CD4-positive, alpha-beta T cell treated with Interleukin-15 for 1 hour (primary cell): ENCODE measurements at regions not wholly inside any gene's neighbourhood (a gene's known extent, or its start where the extent isn't known, plus 50 kb on each side); places are given as distances from the start of the nearest gene placed in this dataset.

ENCODE experiments used
- DNase-seq: peaks from one replicate; pipeline ENCODE4 v3.0.0-alpha.2; 2020

DNA sequence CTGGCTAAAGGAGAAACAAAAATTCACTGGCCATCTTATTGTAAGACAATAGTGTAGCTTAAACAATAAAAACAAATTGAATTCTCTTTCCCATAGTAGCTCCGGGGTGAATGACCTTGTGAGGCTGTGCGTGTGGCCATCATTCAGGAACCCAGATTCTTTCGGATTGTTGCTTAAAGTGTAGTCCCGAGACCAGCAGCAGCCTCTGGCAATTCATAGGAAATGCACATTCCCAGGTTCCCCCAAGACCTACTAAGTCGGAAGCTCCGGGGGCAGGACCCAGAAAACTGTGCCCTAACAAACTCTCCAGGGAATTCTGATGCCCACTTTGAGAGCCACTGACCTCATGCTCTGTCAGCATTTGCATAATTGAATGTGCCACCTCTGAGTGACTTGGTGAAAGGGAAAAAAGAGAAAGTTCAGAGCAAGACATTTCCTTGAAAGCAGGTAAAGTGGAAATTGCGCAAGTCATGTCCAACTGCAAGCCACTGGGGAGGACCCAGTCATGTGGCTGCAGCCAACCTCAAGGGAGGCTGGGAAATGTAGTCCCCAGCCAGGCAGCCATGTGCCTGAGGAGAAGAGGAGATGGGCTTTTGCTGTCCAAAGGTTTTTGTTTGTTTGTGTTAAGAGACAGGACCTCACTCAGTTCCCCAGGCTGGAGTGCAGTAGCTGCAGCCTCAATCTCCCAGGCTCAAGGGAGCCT, 50.7 kb upstream of the PNMA8B start:
- peak; percentile 28 for DNase-seq

DNA sequence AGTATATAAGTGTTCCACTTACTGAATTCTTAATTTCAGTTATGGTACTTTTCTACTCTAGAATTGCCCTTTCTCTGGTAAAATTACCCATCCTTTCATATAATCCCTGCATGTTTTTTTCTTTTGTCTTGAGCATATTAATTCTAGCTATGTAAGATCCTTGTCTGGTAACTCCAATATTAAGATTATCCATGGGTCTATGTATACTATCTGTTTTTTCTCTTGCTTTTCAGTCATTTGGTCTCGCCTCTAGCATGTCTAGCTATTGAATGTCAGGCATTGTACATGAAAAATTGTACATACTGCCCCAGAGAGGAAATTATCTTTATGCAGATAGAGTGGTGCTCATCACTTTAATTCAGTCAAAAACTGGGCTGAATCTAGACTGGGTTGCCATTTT, 50.4 kb upstream of the CALM3 start:
- DNase-seq = no peak

DNA sequence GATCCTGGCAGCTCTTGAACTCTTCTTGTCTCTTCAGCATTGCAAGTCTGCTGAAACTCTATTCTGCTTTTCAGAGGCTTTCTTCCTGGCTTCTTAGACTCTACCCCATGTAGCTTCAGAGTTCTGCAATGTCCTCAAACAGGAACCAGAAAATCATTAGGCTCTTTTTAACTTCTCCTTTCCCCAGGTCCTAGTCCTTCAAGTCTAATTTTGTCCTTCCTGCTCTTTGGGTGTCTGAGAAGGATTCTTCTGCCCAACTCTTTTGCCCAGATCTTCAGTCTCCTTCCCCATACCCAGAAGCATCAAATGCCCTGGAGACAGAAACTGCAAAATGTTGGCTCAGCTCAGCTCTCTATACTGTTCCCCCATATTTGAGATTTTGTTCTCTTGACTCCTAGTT, 50.0 kb upstream of the CALM3 start:
- DNase-seq = no peak
